Mucosa of descending colon (tissue), 3 donors: ENCODE measurements at regions not wholly inside any gene's neighbourhood (a gene's known extent, or its start where the extent isn't known, plus 50 kb on each side); places are given as distances from the start of the nearest gene placed in this dataset.

Source experiments
- ATAC-seq: fragments of 200-7000 bp; cut with Tn5 transposase; one replicate; pipeline ENCODE4 v1.9.1; 2020; ENCODE audit warnings: mild to moderate bottlenecking, moderate library complexity
- DNase-seq, 3 donors: peaks; one replicate each; pipeline ENCODE4 v3.0.0-alpha.2; 2020
- H3K36me3 ChIP-seq: fragments of 200-600 bp; one replicate; pipeline ENCODE4 v1.8.0; 2021; ENCODE audit warnings: low read depth, mild to moderate bottlenecking
- H3K4me1 ChIP-seq: fragments of 200-600 bp; one replicate; pipeline ENCODE4 v1.8.0; 2021; ENCODE audit warnings: low read depth, mild to moderate bottlenecking
- H3K4me3 ChIP-seq: fragments of 200-600 bp; one replicate; pipeline ENCODE4 v1.8.0; 2021; ENCODE audit warnings: mild to moderate bottlenecking
- H3K9me3 ChIP-seq: fragments of 200-600 bp; one replicate; pipeline ENCODE4 v1.8.0; 2021; ENCODE audit warnings: mild to moderate bottlenecking
- intact Hi-C, 2 donors: fragments of 100-400 bp; cut with DNase I in 1 of 2; cut with micrococcal nuclease in 1 of 2; formaldehyde crosslinking; loops; one replicate each; pipeline versions ENCODE4 v1.11.0 to v1.11.1; 2022; cut with DNase I, micrococcal nuclease
- TF ChIP-seq, protein P1 (sequence below): fragments of 200-600 bp; IDR thresholded peaks from one replicate; pipeline ENCODE4 v1.8.0; 2022; ENCODE audit warnings: antibody characterized with exemption, mild to moderate bottlenecking
- donor health status: DM: no; HTN: no; CAD: no; lungs with moderate emphysema.
- donor health status: DM: no; HTN: no; CAD: no.
- donor health status: DM: no; HTN: yes; CAD: no.

DNA sequence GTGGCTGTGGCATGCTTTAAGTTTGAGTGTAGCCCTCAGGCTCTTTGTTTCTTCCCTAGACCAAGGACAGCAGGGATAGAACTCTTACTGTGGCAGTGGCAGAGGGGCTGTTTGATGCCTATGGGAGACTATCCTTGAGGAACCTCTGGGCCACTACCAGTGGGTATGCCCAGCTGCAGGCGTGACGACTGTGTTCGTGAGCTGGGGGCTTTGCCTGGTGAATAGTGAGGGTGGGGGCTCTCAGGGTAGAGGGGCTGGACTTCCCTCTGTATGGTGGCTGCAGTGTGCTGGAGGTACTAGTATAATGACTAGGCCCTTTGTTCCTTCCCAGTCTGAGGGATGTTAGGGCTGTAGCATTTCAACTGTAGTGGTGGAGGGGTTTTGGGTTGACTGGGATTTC is 1242.0 kb downstream of the KHDRBS2 start:
- Histone ChIP-seq H3K4me1 (no peaks in the 10 kb centered on the region), H3K36me3 (no peaks in the 10 kb centered on the region), H3K9me3 (peaks cover 39% of the 10 kb centered on the region), H3K4me3 (no peak overlapping the region)
- intact Hi-C loops: no loop called here
- TF ChIP-seq, protein P1, sequence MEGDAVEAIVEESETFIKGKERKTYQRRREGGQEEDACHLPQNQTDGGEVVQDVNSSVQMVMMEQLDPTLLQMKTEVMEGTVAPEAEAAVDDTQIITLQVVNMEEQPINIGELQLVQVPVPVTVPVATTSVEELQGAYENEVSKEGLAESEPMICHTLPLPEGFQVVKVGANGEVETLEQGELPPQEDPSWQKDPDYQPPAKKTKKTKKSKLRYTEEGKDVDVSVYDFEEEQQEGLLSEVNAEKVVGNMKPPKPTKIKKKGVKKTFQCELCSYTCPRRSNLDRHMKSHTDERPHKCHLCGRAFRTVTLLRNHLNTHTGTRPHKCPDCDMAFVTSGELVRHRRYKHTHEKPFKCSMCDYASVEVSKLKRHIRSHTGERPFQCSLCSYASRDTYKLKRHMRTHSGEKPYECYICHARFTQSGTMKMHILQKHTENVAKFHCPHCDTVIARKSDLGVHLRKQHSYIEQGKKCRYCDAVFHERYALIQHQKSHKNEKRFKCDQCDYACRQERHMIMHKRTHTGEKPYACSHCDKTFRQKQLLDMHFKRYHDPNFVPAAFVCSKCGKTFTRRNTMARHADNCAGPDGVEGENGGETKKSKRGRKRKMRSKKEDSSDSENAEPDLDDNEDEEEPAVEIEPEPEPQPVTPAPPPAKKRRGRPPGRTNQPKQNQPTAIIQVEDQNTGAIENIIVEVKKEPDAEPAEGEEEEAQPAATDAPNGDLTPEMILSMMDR: no peak
- no peak for ATAC-seq
- DNase-seq: no peak
